ENCODE measurements at regions not wholly inside any gene's neighbourhood (a gene's known extent, or its start where the extent isn't known, plus 50 kb on each side); places are given as distances from the start of the nearest gene placed in this dataset.
"Not testable (repeated sequence)": the region's sequence is repeated elsewhere in the genome, so short reads cannot be mapped to it uniquely, and the experiment has no call there.

DNA sequence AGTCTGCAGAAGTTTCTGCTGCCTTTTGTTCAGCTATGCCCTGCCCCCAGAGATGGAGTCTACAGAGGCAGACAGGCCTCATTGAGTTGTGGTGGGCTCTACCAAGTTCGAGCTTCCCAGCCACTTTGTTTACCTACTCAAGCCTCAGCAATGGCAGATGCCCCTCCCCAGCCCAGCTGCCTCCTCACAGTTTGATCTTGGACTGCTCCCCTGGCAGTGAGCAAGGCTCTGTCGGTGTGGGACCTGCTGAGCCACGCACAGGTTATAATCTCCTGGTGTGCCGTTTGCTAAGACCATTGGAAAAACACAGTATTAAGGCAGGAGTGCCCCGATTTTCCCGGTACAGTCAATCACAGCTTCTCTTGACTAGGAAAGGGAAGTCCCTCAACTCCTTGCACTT, 221.0 kb upstream of the CNTNAP5 start:
- FAIRE-seq, result peak; percentile 48
- not testable (repeated sequence) for DNase-seq (ENCODE audit: low spot score)

DNA sequence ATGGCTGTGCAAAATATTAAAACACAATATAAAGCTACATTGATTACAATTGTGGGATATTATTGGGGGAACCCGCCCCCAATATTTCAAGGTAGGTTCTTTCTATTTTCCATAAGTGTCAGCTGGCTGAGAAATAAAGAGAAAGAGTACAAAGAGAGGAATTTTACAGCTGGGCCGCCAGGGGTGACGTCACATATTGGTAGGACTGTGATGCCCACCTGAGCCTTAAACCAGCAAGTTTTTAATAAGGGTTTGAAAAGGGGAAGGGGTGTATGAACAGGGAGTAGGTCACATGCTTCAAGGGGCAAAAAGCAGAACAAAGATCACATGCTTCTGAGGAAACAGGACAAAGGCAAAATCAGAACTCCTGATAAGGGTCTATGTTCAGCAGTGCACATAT, 219.3 kb upstream of the CNTNAP5 start:
- not testable (repeated sequence) for FAIRE-seq; DNase-seq (ENCODE audit: low spot score)

DNA sequence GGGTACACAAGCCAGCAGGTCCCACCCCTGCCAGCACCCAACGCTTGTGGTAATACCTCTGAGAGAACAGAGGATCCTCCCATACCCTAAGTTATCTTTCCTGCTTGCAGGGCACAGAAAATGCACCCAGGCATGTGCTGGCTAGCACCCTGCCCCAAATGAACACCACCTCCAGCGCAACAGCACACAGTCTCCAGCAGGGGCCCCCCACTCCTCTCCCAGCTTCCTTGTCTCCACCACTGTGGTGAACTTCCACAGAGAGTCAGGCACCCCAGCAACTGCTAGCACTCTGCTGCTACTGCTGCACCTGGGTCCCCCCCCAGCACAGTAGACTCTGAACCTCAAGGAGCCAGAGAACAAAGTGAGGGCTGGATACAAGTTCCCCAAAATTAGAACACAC, 216.8 kb upstream of the CNTNAP5 start:
- FAIRE-seq, result no peak
- DNase-seq (ENCODE audit: low spot score), result no peak

DNA sequence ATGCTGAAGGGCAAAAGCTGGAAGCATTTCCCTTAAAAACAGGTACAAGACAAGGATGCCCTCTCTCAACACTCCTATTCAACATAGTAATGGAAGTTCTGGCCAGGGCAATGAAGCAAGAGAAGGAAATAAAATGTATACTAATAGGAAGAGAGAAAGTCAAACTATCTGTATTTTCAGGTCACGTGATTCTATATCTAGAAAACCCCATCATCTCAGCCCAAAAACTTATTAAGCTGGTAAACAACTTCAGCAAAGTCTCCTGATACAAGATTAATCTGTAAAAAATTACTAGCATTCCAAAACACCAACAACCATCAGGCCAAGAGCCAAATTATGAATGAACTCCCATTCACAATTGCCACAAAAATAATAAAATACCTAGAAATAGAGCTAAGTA, 213.2 kb upstream of the CNTNAP5 start:
- no peak for FAIRE-seq
- DNase-seq (ENCODE audit: low spot score), result no peak

DNA sequence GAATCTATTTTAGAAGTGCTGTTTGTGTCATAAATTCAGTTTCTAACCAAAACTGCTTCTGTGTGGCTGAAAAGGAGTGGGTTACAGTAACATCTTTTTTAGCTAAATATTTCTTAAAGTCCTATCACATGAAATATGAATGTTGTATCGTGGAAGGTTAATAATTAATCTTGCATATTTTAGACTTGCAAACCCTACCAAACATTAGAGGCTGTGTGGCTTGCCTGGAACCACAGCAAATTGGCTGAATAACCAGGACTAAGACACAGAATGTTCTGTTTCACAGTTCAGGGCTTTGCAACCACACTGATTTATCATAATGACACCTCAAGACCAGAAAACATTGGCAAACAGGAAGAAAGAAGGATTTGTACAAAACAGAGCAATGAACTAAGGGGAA, 208.9 kb upstream of the CNTNAP5 start:
- no peak for FAIRE-seq
- DNase-seq (ENCODE audit: low spot score), result no peak

DNA sequence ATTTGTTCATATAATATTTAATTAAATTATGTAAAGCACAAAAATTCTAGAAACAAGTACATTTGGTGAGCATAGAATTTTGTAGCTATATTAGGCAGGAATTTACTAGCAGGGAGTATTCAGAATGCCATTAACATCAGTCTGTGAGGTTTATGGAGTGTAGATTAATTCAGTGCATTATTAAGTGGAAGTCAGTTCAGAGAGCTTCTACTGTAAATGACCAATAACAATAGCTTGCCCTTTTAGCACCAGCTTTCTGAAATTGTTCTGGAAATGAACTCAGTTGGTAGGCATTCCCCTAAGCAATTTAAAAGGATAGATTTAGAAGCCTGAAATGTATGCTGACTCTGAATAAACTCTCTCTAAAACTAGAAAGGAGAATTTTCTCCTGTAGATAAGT, 208.2 kb upstream of the CNTNAP5 start:
- DNase-seq (ENCODE audit: low spot score) (no peak), FAIRE-seq (no peak)

DNA sequence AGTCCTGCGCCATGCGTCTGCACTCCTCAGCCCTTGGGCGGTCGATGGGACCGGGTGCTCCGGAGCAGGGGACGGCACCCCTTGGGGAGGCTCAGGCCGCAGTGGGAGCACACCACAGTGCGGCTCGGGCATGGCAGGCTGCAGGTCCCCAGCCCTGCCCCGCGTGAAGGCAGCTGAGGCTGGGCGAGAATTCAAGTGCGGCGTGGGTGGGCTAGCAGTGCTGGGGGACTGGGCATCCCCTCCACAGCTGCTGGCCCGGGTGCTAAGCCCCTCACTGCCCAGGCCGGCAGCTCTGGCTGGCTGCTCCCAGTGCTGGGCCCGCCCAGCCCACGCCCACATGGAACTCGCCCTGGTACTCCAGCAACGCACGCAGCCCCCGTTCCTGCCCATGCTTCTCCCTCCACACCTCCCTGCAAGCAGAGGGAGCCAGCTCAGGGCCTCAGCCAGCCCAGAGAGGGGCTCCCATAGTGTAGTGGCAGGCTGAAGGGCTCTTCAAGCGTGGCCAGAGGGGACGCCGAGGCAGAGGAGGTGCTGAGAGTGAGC, 198.3 kb upstream of the CNTNAP5 start:
- FAIRE-seq (no peak), DNase-seq (ENCODE audit: low spot score) (no peak)

DNA sequence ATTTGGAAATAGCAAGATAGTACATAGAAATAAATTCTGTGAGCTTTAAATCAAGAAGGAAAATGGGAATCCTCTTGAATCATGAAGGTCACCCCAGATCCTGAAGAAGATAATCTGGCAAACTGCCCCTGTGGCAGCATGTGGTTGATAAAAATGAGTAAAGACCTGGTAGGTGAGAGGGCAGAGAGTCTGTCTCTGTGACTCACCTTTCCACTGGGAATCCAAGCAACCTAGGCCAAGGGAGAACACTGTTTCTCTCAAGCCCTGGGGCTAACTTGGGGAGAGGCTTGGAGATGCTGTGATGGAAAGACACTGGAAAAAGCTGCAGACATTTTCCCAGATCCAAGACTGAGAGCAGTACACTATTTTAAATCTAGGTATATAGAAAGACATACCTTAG, 185.8 kb upstream of the CNTNAP5 start:
- FAIRE-seq, result no peak
- DNase-seq (ENCODE audit: low spot score), result no peak

DNA sequence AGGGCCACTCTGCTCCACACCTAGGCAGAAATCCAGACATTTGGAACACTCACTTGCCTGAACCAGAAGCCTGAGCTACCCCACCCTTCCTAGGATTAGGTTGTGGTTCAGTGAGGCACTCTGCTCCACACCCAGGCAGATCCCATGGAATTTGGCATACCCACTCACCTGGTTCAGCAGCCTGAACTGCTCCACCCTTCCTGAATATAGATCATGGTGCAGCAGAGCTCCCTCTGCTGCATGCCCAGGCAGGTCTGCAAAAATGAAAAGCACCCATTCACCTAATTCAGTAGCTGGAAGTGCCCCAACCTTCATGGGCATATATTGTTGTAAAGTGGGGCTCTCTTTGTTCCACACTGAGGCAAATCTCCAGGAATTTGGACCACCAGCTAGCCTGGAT, 185.1 kb upstream of the CNTNAP5 start:
- FAIRE-seq (no peak), DNase-seq (ENCODE audit: low spot score) (no peak)

DNA sequence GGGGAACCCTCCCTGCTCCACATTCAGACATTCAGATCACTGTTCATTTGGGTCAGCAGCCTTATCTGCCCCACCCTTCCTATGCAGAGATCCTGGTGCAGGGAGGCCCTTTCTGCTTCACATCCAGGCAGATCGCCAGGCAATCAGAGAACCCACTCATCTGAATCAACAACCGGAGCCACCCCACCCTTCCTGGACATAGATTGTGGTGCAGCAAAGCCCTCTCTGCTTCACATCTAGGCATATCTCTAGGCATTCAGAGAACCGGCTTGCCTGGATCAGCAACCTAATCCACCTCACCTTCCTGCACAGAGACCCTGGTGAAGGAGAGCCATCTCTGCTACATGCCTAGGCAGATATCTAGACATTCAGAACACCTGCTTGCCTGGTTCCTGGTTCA, 184.5 kb upstream of the CNTNAP5 start:
- FAIRE-seq (no peak), DNase-seq (ENCODE audit: low spot score) (no peak)

DNA sequence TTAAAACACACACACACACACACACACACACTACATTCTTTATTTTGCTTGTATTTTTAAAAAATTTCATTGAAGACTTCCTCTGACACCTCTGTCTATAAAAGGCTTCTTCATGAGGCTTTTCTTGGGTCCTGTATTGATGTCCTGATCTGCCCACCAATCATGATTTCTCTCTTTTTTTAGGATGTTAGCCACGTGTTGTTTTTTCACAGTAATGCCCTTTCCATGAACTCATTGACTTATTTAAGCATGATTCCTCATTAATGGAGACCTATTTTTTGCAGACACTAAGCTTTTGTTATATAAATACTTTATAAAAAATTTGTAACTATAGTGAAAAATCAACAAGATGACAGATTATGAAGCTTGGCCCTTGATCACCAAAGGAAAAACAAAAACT, 173.8 kb upstream of the CNTNAP5 start:
- DNase-seq (ENCODE audit: low spot score) (no peak), FAIRE-seq (no peak)

DNA sequence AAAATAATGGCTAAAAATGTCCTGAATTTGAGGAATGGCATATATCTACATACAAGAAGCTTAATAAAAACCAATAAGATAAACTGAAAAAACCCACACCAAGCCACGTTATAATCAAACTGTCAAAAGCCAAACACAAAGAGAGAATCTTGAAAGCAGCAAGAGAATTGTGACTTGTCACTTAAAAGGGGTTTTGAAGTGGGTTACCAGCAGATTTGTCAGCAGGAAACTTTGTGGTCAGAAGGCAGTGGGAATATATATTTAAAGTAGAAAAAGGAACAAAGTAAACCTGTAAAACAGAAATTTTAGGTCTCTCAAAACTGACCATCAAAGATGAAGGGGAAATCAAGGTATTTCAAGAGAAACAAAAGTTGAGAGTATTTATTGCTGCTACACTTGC, 171.9 kb upstream of the CNTNAP5 start:
- FAIRE-seq, result no peak

DNA sequence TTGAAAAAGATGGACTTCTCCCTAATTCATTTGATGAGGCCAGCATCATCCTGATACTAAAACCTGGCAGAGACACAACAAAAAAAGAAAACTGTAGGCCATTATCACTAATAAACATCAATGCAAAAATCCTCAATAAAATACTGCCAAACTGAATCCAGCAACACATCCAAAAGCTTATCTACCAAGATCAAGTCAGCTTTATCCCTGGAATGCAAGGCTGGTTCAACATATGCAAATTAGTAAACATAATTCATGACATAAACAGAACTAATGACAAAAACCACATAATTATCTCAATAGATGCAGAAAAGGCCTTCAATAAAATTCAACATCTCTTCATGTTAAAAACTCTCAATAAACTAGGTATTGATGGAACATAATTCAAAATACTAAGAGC, 166.1 kb upstream of the CNTNAP5 start:
- DNase-seq (ENCODE audit: low spot score); FAIRE-seq: not testable (repeated sequence)

More for the DNA sequence above, 171.9 kb upstream of the CNTNAP5 start:
- no peak for DNase-seq (ENCODE audit: low spot score)

DNA sequence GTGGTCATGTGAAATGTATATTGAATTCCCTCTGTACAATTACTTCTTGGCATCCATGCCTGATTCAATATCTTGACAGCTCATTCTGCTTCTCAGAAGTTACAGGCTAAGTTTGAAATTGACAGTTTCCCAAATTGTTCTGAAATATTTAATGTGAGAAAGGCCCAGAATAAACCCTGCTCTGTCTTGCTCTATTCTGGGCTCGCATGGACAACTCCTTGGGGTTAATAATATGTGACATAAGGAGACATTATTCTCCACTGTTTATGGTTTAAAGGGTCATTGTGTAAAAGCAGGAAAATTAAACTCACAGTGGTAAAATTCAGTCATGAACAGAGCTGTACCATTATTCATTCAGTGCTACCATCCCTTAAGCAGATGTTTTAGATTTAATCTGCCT, 160.7 kb upstream of the CNTNAP5 start:
- no peak for FAIRE-seq
- DNase-seq (ENCODE audit: low spot score), result no peak

DNA sequence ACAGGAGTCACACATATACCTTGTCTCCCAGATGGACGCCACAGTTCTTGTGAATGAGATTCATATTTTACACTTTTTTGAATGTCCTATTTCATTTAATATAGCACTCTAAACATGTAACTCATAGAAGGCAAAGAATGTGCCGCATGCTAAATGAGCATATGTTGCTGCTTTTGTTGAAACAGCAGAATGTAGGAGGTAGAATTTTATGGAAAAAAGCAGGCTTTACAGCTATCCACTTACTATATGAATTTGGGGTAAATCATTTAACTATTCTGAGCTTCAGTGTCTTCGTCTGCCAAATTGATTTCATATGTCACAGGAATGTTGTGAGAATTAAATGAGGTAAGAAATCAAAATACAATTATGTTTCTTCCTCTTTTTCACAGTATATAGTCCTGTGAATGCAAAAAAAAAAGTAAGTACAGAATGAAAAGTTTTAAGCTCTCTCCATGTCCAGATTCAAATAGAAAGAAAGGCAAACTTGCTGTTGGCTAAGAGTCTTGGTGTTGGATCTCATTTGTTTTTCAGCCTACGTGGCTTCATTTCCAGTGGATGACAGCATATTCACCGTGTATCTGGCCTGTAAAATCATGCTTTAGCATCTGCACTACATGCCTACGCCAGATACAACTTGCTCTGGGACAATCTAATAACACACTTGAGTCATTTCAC, 154.7 kb upstream of the CNTNAP5 start:
- no peak for FAIRE-seq
- DNase-seq (ENCODE audit: low spot score), result no peak

DNA sequence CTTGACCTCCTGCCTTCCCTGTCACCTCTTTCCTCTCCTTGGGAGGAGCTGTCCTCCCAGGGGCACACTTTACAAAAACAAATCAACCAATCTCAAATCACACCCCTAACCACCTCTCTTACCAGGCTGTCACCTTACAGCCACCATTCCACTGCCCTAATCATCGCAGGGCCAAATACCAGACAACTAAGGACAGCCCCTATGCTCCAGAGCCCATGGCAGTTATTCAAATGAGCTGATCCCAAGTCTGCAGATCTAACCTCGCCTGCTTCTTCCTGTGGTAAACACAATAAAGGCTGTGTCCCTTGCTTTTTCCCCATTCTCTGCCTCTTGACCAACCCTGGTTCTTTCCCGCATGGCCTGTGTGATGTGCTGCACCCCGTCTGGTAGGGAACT, 154.2 kb upstream of the CNTNAP5 start:
- DNase-seq (ENCODE audit: low spot score) (no peak), FAIRE-seq (peak; percentile 76)

DNA sequence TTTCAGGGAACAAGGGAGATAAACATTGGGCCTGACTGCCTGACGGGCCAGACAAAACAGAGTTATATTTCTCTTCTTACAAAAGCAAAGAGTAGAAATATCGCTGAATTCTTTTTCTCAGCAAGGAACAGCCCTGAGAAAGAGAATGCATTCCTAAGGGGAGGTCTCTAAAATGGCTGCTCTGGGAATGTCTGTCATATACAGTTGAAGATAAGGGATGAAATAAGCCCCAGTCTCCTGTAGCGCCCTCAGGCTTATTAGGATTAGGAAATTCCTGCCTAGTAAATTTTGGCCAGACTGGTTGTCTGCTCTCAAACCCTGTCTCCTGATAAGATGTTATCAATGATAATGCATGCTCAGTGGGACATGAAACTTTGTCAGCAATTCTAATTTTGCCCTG, 134.9 kb upstream of the CNTNAP5 start:
- FAIRE-seq, result no peak
- DNase-seq (ENCODE audit: low spot score), result no peak

DNA sequence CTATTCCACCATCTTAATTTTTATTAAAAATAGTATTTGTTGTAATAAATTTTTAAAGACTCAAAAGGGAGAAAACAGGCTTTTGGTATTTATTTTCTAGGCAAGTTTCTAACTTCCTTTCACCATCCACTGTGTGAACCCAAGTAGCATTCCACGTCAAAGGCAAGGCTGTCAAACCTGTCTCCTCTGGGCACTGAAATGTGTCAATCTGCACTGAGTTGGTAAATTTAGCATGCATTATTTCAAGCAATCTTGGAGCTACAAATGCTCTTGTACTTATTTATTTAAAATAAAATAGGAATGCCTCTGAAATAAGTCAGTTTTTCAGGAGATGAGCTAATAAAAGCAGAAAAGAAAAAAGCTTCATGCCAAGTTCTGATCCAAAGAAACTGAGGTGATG, 130.9 kb upstream of the CNTNAP5 start:
- DNase-seq (ENCODE audit: low spot score) (no peak), FAIRE-seq (no peak)

DNA sequence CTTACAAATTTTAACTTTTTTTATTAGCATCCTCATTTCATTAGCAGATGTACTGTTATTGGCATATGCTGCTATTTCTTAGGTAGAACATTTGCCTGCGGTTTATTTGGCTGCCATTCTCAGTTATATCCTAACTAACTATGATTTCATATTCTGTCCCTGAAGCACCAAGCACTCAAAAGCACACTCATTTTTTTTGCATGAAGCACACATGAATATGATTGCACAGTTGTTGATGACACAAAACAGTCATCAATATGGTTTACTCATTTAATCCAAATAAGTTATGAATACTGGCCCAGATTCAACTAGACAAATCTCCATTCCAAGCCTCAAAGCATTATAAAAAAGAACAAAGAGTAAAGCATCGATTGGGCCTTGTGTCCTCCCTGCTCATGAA, 129.4 kb upstream of the CNTNAP5 start:
- FAIRE-seq, result no peak

DNA sequence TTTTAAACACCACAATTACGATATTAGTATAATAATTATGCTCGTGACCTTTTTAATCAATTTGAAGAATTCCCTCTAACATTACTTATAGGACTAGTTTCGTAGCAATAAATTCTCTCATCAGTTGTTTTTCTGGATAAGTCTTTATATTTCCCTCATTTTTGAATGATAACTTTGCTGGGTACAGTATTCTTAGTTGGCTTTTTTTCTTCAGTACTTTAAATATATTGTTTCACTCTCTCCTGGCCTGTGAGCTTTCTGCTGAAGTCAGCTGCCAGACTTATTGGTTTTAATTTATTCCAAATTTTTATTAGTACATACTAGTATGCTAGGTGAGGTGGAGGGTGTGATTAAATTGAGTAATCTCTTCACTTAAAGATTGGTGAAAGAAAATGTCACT, 123.8 kb upstream of the CNTNAP5 start:
- FAIRE-seq (no peak), DNase-seq (ENCODE audit: low spot score) (no peak)

More for the DNA sequence above, 129.4 kb upstream of the CNTNAP5 start:
- no peak for DNase-seq (ENCODE audit: low spot score)

DNA sequence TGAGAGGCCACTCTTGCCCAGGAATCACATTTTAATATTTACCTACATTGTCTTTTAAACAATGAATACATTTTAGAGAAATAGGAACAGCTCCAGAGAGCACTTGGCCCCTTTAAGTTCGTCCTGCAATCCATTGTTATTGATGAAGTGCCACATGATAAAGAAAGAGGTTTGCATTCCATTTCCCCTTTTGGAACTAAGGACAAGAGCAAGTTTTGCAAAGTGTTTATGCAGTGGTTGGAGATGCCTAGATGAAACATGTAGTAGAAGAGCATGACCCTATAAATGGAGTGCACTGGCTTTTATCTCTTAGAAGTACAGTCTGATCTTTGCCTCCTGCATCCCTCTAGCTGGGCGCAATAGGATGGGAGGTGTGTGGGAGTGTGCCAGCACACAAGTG, 118.7 kb upstream of the CNTNAP5 start:
- DNase-seq (ENCODE audit: low spot score) (no peak), FAIRE-seq (no peak)

DNA sequence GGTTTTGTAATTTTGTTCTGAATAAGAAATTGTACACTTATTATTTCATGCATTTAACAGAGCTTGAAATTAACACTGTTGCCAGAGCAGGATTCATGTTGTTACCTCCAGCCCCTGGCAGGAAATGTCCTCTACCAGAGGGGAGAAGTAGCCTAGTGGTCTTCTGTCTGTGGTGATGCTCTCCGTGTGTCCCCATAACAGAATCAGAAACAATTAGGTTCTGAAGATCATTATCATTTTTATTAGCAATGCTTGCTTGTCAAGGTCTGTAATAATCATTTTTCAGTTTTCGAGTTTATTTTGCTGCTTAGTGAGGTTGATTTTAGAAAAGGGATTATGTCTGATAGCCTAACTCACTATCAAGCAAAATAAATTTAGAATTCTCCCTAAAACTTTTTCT, 116.6 kb upstream of the CNTNAP5 start:
- DNase-seq (ENCODE audit: low spot score) (no peak), FAIRE-seq (peak; percentile 65)

DNA sequence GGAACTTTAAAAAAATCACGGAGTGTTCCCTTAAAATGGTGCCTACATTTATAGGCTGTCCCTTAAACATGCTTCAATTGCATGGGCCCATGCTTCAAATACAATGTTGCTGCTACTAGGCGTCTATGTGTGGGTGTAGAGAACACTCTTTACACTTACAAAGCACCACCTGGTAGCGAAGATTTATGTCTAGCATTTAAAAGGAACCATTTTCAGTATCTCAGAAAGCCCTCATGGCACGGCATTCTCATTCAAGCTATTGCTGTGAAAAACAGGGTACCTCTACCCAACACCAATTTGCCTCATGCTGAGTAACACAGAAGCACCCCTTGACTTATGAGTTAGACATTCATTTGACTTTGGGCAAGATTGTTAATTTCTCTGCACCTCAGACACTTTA, 112.9 kb upstream of the CNTNAP5 start:
- no peak for DNase-seq (ENCODE audit: low spot score)

More for the DNA sequence above, 112.9 kb upstream of the CNTNAP5 start:
- FAIRE-seq, result no peak

Data from urothelium cell line (cell line).